ENCODE measurements at regions not wholly inside any gene's neighbourhood (a gene's known extent, or its start where the extent isn't known, plus 50 kb on each side); places are given as distances from the start of the nearest gene placed in this dataset.

DNA sequence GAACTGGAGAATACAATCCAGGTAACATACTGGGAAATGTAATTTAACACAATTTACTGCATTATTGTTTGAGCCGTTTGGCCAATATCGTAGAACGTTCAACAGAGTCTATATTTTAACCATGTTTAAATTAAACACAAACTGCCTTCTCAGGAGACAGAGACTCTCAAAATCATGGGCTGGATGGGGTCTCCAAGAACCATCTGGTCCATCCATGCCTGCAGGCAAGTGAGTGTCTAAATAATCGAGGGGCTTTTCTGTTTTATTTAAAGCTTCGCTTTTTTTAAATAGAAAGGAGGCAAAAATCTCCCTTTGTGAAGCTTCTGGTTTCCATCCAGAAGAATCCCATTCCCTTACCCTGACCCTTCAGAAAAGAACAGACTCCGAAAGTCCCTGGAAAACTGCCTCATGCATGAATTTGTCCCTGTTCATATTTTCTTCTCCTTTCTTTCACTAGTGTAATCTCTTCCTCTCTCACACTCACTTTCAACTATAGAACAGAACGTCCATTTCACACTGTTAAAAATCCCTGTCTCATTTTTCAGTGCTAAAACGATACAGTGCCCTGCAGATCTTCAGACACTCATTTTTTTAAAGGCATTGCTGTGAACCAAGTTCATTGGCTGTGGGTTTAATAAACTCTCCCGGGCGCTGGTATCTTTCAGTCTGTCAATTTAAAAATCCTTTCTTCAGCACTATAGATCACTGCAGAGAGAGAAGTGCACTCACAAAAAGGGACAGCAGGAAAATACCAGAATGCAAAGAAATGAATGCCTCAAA, 111.4 kb upstream of the TOM1L1 start:
- Histone ChIP-seq H3K4me2 (no peak overlapping the region), H3K79me2 (ENCODE audit: low read depth) (no peaks in the 10 kb centered on the region), H3K9me3 (ENCODE audit: insufficient read depth, low read depth) (no peaks in the 10 kb centered on the region), H3K4me3 (no peak overlapping the region), H3K36me3 (ENCODE audit: low read depth) (no peaks in the 10 kb centered on the region), H3K27ac (no peak overlapping the region), H3K27me3 (ENCODE audit: insufficient read depth, low read depth) (no peaks in the 10 kb centered on the region; the same call in 1 of the 2 replicates), H2AFZ (no peak overlapping the region), H3F3A (ENCODE audit: insufficient read depth, low read depth) (no peaks in the 10 kb centered on the region), H3K4me1 (replicated peaks; ENCODE audit: insufficient read depth) (no peaks in the 10 kb centered on the region), H4K20me1 (ENCODE audit: insufficient read depth) (no peaks in the 10 kb centered on the region), H3K9me2 (ENCODE audit: insufficient read depth) (no peaks in the 10 kb centered on the region)
- TF ChIP-seq, protein P1, sequence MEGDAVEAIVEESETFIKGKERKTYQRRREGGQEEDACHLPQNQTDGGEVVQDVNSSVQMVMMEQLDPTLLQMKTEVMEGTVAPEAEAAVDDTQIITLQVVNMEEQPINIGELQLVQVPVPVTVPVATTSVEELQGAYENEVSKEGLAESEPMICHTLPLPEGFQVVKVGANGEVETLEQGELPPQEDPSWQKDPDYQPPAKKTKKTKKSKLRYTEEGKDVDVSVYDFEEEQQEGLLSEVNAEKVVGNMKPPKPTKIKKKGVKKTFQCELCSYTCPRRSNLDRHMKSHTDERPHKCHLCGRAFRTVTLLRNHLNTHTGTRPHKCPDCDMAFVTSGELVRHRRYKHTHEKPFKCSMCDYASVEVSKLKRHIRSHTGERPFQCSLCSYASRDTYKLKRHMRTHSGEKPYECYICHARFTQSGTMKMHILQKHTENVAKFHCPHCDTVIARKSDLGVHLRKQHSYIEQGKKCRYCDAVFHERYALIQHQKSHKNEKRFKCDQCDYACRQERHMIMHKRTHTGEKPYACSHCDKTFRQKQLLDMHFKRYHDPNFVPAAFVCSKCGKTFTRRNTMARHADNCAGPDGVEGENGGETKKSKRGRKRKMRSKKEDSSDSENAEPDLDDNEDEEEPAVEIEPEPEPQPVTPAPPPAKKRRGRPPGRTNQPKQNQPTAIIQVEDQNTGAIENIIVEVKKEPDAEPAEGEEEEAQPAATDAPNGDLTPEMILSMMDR (conservative IDR thresholded peaks at IDR 0.05): no peak
- TF ChIP-seq EZH2 (IDR thresholded peaks at IDR 0.05; ENCODE audit: low read depth): no peak
- BruUV-seq (replicated peaks): no TSS peak
- POLR2A ChIA-PET (ENCODE audit: unreplicated experiment): no interaction called here
- intact Hi-C loops (cut with micrococcal nuclease; ENCODE audit: unreplicated experiment): no loop called here
- CTCF ChIA-PET: no interaction called here
- no peak for DNase-seq

DNA sequence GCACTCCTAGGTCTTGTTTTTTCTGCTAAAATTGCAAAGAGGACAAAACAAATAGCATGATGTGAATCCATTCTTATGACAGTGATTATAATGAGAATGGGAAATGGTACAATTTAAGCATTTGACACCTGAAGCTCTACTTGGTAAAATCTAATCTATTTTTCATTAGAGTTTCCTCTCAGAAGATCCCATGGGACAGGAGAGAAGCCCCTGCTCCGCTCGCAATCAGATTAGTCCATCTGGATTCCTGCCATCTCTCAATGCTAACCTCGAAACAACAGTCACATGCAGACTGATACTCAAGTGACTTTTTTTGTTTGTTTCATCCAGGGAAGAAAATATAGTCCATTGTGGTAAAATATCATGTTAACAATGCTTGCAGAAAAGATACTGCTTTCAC, 107.4 kb upstream of the TOM1L1 start:
- Histone ChIP-seq H3K27me3 (ENCODE audit: insufficient read depth, low read depth) (no peaks in the 10 kb centered on the region), H2AFZ (no peak overlapping the region), H3K9me2 (ENCODE audit: insufficient read depth) (no peaks in the 10 kb centered on the region), H4K20me1 (ENCODE audit: insufficient read depth) (no peaks in the 10 kb centered on the region), H3K79me2 (ENCODE audit: low read depth) (no peaks in the 10 kb centered on the region), H3K27ac (no peak overlapping the region), H3F3A (ENCODE audit: insufficient read depth, low read depth) (no peaks in the 10 kb centered on the region), H3K4me1 (replicated peaks; ENCODE audit: insufficient read depth) (no peaks in the 10 kb centered on the region), H3K36me3 (ENCODE audit: low read depth) (no peaks in the 10 kb centered on the region), H3K9me3 (ENCODE audit: insufficient read depth, low read depth) (no peaks in the 10 kb centered on the region), H3K4me3 (no peak overlapping the region), H3K4me2 (no peak overlapping the region)
- TF ChIP-seq EZH2 (IDR thresholded peaks at IDR 0.05; ENCODE audit: low read depth): no peak
- TF ChIP-seq, protein P1 (conservative IDR thresholded peaks at IDR 0.05): no peak
- ChIA-PET POLR2A (ENCODE audit: unreplicated experiment) (no interaction called here), CTCF (no interaction called here)
- no TSS peak for BruUV-seq (replicated peaks)
- intact Hi-C loops (cut with micrococcal nuclease; ENCODE audit: unreplicated experiment): no loop called here
- no peak for DNase-seq

DNA sequence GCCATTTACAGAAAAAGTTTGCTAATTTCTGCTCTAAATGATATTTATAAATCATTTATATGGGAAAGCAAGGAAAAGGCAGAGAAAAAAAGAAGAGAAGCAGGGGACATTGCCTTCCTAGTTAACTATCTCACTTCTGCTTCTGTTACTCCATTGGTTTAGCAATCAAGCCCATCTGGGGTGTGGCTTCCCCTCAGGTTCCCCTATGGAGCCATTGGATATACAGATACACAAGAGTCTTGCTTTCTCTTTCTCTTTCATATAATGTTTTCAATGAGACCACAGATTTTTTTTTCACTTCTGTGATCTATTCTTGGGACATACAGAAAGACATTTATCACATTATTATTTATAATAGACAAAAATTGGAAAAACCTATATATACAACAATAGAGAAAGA, 105.6 kb upstream of the TOM1L1 start:
- no peaks in the 10 kb centered on the region for H3K9me3 ChIP-seq (ENCODE audit: insufficient read depth, low read depth)
- no TSS peak for BruUV-seq (replicated peaks)
- no peaks in the 10 kb centered on the region for H3K27me3 ChIP-seq (ENCODE audit: insufficient read depth, low read depth)
- H2AFZ ChIP-seq: no peak overlapping the region
- intact Hi-C loops (cut with micrococcal nuclease; ENCODE audit: unreplicated experiment): no loop called here
- ChIA-PET POLR2A (ENCODE audit: unreplicated experiment) (no interaction called here), CTCF (no interaction called here)
- no peaks in the 10 kb centered on the region for H3F3A ChIP-seq (ENCODE audit: insufficient read depth, low read depth)
- H3K4me2 ChIP-seq: no peak overlapping the region
- TF ChIP-seq EZH2 (IDR thresholded peaks at IDR 0.05; ENCODE audit: low read depth): no peak
- TF ChIP-seq, protein P1 (conservative IDR thresholded peaks at IDR 0.05): no peak
- no peaks in the 10 kb centered on the region for H3K36me3 ChIP-seq (ENCODE audit: low read depth)
- DNase-seq: no peak
- H4K20me1 ChIP-seq (ENCODE audit: insufficient read depth): no peaks in the 10 kb centered on the region
- H3K4me1 ChIP-seq (replicated peaks; ENCODE audit: insufficient read depth): no peaks in the 10 kb centered on the region
- no peaks in the 10 kb centered on the region for H3K79me2 ChIP-seq (ENCODE audit: low read depth)
- H3K9me2 ChIP-seq (ENCODE audit: insufficient read depth): no peaks in the 10 kb centered on the region
- no peak overlapping the region for H3K27ac ChIP-seq
- no peak overlapping the region for H3K4me3 ChIP-seq
